ENCODE measurements at regions not wholly inside any gene's neighbourhood (a gene's known extent, or its start where the extent isn't known, plus 50 kb on each side); places are given as distances from the start of the nearest gene placed in this dataset.
A peak's percentile ranks its signal among the peaks of the same experiment; 100 is the strongest.

- H3K4me1 ChIP-seq, result no peaks in the 10 kb centered on the region
- no peak overlapping the region for H3K27ac ChIP-seq
- ATAC-seq, result no peak
- H3K27me3 ChIP-seq, result no peaks in the 10 kb centered on the region
- H3K4me3 ChIP-seq, result no peak overlapping the region
- TF ChIP-seq POLR2A (IDR thresholded peaks at IDR 0.05), result no peak
- no peak for TF ChIP-seq CTCF (IDR thresholded peaks at IDR 0.05)
- DNase-seq, result no peak
- H3K36me3 ChIP-seq, result no peaks in the 10 kb centered on the region
- no peaks in the 10 kb centered on the region for H3K9me3 ChIP-seq
- intact Hi-C loops (cut with DNase I), result no loop called here
- WGBS (ENCODE audit: insufficient coverage, low coverage, low lambda C conversion rate, missing lambda C conversion rate), result 30% methylated on average over 1 of the region's 1 CpG
These were observed 411.6 kb upstream of the ANO3 start for GRCh38 chr11:25920356-25920755.

DNA sequence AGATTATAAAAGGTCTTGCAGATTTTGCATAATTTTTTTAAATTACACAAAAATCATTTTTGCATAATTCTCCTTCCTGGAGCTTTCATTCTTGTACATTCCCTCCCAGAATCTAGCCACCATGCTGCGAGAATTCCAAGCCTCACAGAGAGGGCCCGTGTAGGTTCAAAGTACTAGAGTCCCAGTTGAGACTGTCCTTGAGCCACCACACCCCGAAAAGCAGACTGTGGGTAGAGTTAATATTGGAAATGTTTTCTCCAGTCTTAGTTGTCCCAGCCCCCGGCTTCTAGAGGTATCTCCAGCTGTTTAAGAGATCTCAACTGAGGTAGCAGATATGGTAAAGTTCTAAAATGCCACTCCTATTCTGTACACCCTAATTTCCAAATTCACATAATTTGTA lies 407.3 kb upstream of the ANO3 start:
- WGBS (ENCODE audit: insufficient coverage, low coverage, low lambda C conversion rate, missing lambda C conversion rate), result 57% methylated on average over 4 of the region's 4 CpGs

GRCh38 chr11:25925359-25925758 lies 406.6 kb upstream of the ANO3 start:
- ATAC-seq (no peak), DNase-seq (no peak)
- no peaks in the 10 kb centered on the region for H3K9me3 ChIP-seq
- H3K4me1 ChIP-seq, result no peaks in the 10 kb centered on the region
- 57% methylated on average over 2 of the region's 2 CpGs for WGBS (ENCODE audit: insufficient coverage, low coverage, low lambda C conversion rate, missing lambda C conversion rate)
- no peak for TF ChIP-seq CTCF (IDR thresholded peaks at IDR 0.05)
- TF ChIP-seq POLR2A (IDR thresholded peaks at IDR 0.05), result no peak
- intact Hi-C loops (cut with DNase I), result no loop called here
- no peak overlapping the region for H3K4me3 ChIP-seq
- no peaks in the 10 kb centered on the region for H3K27me3 ChIP-seq
- H3K36me3 ChIP-seq, result no peaks in the 10 kb centered on the region
- H3K27ac ChIP-seq, result no peak overlapping the region

More for the DNA sequence above, 407.3 kb upstream of the ANO3 start:
- DNase-seq, result no peak
- Histone ChIP-seq H3K36me3 (no peaks in the 10 kb centered on the region), H3K9me3 (no peaks in the 10 kb centered on the region), H3K27ac (no peak overlapping the region), H3K4me3 (no peak overlapping the region), H3K27me3 (no peaks in the 10 kb centered on the region), H3K4me1 (no peaks in the 10 kb centered on the region)
- intact Hi-C loops (cut with DNase I), result no loop called here
- no peak for ATAC-seq
- no peak for TF ChIP-seq CTCF (IDR thresholded peaks at IDR 0.05)
- no peak for TF ChIP-seq POLR2A (IDR thresholded peaks at IDR 0.05)

GRCh38 chr11:25927411-25927953 lies 404.4 kb upstream of the ANO3 start:
- WGBS (ENCODE audit: insufficient coverage, low coverage, low lambda C conversion rate, missing lambda C conversion rate), result 12% methylated on average over 3 of the region's 3 CpGs
- H3K4me1 ChIP-seq, result no peaks in the 10 kb centered on the region
- no peaks in the 10 kb centered on the region for H3K27me3 ChIP-seq
- intact Hi-C loops (cut with DNase I), result no loop called here
- no peak overlapping the region for H3K4me3 ChIP-seq
- H3K9me3 ChIP-seq, result no peaks in the 10 kb centered on the region
- no peaks in the 10 kb centered on the region for H3K36me3 ChIP-seq
- ATAC-seq (peak in 1 of 4 donors; percentile 14), DNase-seq (no peak)
- no peak overlapping the region for H3K27ac ChIP-seq
- TF ChIP-seq CTCF (IDR thresholded peaks at IDR 0.05), result no peak
- no peak for TF ChIP-seq POLR2A (IDR thresholded peaks at IDR 0.05)

GRCh38 chr11:25928076-25928475 lies 403.9 kb upstream of the ANO3 start:
- intact Hi-C loops (cut with DNase I), result no loop called here
- no peak overlapping the region for H3K4me3 ChIP-seq
- no peak overlapping the region for H3K27ac ChIP-seq
- WGBS (ENCODE audit: insufficient coverage, low coverage, low lambda C conversion rate, missing lambda C conversion rate), result 32% methylated on average over 2 of the region's 2 CpGs
- DNase-seq (no peak), ATAC-seq (peak in 1 of 4 donors; percentile 39)
- H3K9me3 ChIP-seq, result no peaks in the 10 kb centered on the region
- no peaks in the 10 kb centered on the region for H3K4me1 ChIP-seq
- H3K36me3 ChIP-seq, result no peaks in the 10 kb centered on the region
- TF ChIP-seq CTCF (IDR thresholded peaks at IDR 0.05), result no peak
- TF ChIP-seq POLR2A (IDR thresholded peaks at IDR 0.05), result no peak
- H3K27me3 ChIP-seq, result no peaks in the 10 kb centered on the region
